NOMO-1 treated with dmso at 0.1 percent for 144 hours (cell line): ENCODE measurements at regions not wholly inside any gene's neighbourhood (a gene's known extent, or its start where the extent isn't known, plus 50 kb on each side); places are given as distances from the start of the nearest gene placed in this dataset.

Experiments
- DNase-seq: peaks from one replicate; lab custom pipeline; 2025; ENCODE audit not compliant: unreplicated experiment; lab: John Stamatoyannopoulos, UW

- DNase-seq, result no peak
Observed at GRCh38 chr16:85520853-85521521, 92.1 kb upstream of the GSE1 start.

GRCh38 chr16:85521552-85522307 lies 91.4 kb upstream of the GSE1 start:
- no peak for DNase-seq

- no peak for DNase-seq
Observed at GRCh38 chr16:85522308-85522841, 90.7 kb upstream of the GSE1 start.

GRCh38 chr16:85522842-85523601 lies 90.1 kb upstream of the GSE1 start:
- no peak for DNase-seq

GRCh38 chr16:85523602-85524364 lies 89.3 kb upstream of the GSE1 start:
- no peak for DNase-seq

- DNase-seq, result no peak
Observed at GRCh38 chr16:85524365-85524629, 88.8 kb upstream of the GSE1 start.

GRCh38 chr16:85524630-85525419 lies 88.3 kb upstream of the GSE1 start:
- DNase-seq, result peak; percentile 72

GRCh38 chr16:85525420-85526184 lies 87.5 kb upstream of the GSE1 start:
- DNase-seq, result no peak

- no peak for DNase-seq
Observed at GRCh38 chr16:85526185-85526974, 86.7 kb upstream of the GSE1 start.

- DNase-seq, result no peak
Observed at GRCh38 chr16:85527042-85527766, 85.9 kb upstream of the GSE1 start.

- no peak for DNase-seq
Observed at GRCh38 chr16:85527767-85528297, 85.3 kb upstream of the GSE1 start.

GRCh38 chr16:85528528-85529387 lies 84.4 kb upstream of the GSE1 start:
- DNase-seq, result no peak

- no peak for DNase-seq
Observed at GRCh38 chr16:85529489-85530369, 83.4 kb upstream of the GSE1 start.

GRCh38 chr16:85530370-85530739 lies 82.8 kb upstream of the GSE1 start:
- DNase-seq, result no peak

- DNase-seq, result no peak
Observed at GRCh38 chr16:85531516-85531915, 81.6 kb upstream of the GSE1 start.

- no peak for DNase-seq
Observed at GRCh38 chr16:85532147-85532546, 81.0 kb upstream of the GSE1 start.
